Astrocyte of the spinal cord (primary cell): ENCODE measurements at regions not wholly inside any gene's neighbourhood (a gene's known extent, or its start where the extent isn't known, plus 50 kb on each side); places are given as distances from the start of the nearest gene placed in this dataset.

Experiments
- DNase-seq: peaks from one replicate; pipeline ENCODE4 v3.0.0; 2011; ENCODE audit warnings: low read depth, low spot score
- H3K4me3 ChIP-seq: 2 replicates; pipeline ENCODE4 v1.5.1; 2011; ENCODE audit warnings: low read depth, mild to moderate bottlenecking, low read length, moderate library complexity
- in situ Hi-C: cut with HindIII; loops from 2 replicates; pipeline ENCODE4 v1.10.0; 2017; ENCODE audit warnings: low sequenced_read_pairs
- TF ChIP-seq, protein P1 (sequence below): IDR thresholded peaks from 2 replicates; pipeline ENCODE4 v1.5.1; 2012; ENCODE audit warnings: low read depth, mild to moderate bottlenecking, low read length, inconsistent platforms

DNA sequence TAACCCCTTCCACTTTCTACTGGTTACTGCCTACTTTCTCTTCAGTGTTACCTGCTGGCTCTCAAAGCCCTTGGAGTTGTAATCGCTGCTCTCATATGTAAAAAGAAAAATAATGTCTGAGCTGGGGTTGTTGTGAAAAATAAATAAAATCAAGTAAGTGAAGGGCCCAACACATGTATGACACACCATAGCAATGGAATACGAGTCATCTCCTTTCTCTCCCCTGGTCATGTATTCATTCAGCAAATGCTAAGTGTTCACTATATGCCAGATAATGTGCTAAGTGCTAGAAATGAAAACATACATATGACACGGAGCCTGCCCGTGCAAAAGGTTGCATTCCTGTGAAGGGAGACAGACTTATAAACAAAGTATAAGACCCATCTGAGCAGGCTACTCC is 535.0 kb downstream of the RFC3 start:
- in situ Hi-C loops, result no loop called here
- no peak overlapping the region for H3K4me3 ChIP-seq
- no peak for DNase-seq
- TF ChIP-seq, protein P1, sequence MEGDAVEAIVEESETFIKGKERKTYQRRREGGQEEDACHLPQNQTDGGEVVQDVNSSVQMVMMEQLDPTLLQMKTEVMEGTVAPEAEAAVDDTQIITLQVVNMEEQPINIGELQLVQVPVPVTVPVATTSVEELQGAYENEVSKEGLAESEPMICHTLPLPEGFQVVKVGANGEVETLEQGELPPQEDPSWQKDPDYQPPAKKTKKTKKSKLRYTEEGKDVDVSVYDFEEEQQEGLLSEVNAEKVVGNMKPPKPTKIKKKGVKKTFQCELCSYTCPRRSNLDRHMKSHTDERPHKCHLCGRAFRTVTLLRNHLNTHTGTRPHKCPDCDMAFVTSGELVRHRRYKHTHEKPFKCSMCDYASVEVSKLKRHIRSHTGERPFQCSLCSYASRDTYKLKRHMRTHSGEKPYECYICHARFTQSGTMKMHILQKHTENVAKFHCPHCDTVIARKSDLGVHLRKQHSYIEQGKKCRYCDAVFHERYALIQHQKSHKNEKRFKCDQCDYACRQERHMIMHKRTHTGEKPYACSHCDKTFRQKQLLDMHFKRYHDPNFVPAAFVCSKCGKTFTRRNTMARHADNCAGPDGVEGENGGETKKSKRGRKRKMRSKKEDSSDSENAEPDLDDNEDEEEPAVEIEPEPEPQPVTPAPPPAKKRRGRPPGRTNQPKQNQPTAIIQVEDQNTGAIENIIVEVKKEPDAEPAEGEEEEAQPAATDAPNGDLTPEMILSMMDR, result no peak

DNA sequence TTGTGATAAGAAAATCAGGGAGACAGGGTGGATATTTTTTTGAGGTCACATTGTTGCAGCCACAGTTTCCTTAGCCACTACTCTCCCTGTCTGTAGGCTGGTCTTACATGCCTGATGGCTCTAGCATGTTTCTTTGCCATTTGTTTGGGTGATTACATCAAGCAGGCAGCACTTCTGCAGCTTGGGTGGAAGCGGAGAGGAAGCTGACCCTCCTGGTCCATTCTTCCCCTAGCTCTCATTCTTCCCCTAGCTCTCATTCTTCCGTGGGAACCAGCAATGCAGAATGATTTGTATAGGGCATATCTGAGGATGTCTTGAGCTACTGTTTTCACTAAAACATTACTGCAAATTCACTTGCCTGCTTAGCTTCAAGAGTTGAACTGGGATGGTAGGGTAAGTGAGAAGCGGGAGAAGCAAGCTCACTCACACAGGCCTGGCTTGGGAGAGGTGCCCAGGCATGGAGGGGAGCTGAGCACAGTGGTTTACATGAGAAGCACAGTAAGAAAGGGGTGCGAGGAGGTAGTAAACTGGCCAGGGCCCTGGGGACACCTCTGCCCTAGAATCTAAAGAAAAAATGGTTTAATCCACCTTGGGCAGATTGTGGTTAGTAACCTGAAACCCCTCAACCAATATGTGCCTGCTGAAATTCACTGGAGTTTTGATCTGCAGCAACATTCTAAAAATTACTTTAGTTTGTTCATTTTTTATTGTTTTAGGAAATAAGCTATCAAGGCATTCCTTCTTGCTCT is 538.9 kb downstream of the RFC3 start:
- no peak overlapping the region for H3K4me3 ChIP-seq
- DNase-seq, result no peak
- TF ChIP-seq, protein P1, result no peak
- in situ Hi-C loops, result no loop called here

DNA sequence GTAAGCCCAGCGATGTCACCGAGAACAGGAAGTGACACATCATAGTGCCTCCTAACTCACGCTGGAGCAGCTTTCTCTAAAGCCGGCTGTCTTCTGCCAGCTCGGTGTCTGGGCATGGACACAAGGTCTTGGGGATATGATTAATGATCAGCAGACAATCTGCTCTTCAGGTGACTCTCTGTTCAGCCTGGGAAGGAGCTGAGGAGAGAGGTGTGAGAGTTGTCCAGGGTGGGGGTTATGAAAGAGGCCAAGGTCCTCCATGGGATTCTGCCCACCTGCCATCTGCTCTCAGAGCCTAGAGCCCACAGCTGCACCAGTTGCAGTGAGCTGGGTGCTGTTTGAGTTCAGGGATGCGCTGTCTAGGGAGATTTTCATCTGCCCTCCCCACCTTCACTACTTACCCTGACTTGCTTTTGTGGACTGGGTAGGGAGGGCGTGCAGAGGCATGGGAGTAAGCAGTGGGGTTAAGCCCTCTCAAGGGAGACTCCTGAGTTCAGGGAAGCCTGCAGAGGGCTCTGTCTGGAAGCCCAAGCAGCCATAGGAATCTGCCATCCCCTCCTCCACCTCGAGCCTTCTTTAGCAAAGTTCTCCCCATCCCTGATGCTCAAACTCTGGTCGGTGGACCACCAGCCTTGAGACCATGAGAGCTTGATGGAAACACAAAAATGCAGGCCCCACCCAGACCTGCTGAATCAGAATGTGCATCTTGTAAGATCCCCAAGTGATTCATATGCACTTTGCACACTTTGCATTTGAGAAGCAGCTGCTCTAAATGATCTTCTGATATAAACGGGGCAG is 539.7 kb downstream of the RFC3 start:
- TF ChIP-seq, protein P1, result no peak
- in situ Hi-C loops, result no loop called here

DNA sequence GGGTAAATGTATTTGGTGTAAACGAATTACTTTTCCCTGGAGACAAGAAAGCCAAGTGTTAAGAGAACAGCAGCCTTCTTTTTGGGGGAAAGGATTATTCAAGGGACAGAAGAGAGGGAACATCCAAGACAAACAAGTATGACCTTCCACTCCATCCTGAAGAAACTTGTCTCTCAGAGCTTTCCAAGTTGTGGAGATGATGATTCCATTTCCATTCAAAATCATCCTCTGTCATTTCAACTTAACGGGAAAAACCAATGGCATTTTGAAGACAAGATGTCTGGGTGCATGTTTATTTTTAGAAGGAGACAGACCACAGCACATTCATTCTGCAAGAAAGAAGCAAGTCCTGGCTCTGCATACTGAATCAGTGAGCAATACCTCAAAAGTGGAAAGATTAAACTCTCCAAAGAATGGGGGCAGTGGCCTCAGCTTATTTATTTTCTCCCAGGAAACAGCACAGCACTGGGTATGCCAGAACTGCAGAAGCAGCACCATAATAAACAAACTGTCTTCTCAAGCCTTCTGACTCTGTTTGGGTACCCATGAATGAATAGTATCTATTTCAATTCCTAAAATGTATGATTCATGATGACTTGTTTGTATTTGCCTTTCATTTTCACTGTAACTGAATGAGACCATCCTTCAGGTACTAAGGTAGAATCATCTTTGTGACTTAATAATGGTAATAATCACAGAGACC is 541.0 kb downstream of the RFC3 start:
- TF ChIP-seq, protein P1, result no peak
- no peak overlapping the region for H3K4me3 ChIP-seq
- in situ Hi-C loops, result no loop called here
- DNase-seq, result peak; percentile 82

More for the DNA sequence above, 539.7 kb downstream of the RFC3 start:
- peak; percentile 64 for DNase-seq
- no peak overlapping the region for H3K4me3 ChIP-seq

DNA sequence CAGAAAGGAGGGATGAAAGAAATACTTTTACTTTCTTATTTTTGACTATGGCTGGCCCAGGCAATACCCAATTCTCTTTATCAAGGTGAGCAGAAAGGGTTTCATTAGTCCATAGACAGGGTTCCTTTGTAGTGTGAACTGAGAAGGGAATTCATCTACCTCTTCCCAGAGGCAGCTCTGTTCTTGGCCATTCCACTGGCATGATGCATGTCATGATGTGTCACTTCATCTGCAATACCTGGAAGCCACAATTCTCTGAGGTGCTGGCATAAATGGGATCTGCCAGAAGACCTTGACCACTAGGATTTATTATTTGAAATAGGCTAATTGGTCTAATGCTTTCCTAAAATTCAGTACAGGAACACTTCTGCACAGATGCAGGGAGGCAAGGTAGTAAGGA is 542.8 kb downstream of the RFC3 start:
- H3K4me3 ChIP-seq, result no peak overlapping the region
- in situ Hi-C loops, result no loop called here
- no peak for DNase-seq
- TF ChIP-seq, protein P1, result no peak

DNA sequence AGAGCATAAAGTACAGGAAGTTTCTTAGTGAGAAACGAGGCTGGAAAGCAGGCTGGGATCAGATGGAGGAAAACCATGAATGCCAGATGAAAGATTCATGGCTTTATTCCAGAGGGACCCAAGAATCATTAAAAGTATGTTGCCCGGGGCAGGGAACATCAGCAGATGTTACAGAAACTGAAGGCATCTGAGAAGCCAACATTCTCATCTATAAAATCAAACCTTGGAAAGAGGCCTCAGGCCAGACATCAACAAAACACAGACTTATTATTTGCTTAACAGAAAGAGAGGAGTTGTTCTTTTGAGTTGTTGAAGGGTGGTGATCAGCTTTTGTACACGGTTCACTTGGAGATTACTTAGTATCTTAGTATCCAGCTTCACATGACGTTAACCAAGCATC is 543.6 kb downstream of the RFC3 start:
- H3K4me3 ChIP-seq, result no peak overlapping the region
- no peak for DNase-seq
- TF ChIP-seq, protein P1, result no peak
- in situ Hi-C loops, result no loop called here
